ENCODE measurements at regions not wholly inside any gene's neighbourhood (a gene's known extent, or its start where the extent isn't known, plus 50 kb on each side); places are given as distances from the start of the nearest gene placed in this dataset.

GRCh38 chr13:22422712-22423111 lies 751.8 kb downstream of the FGF9 start:
- no peak for DNase-seq
- H3K9me3 ChIP-seq: no peaks in the 10 kb centered on the region
- H3K4me3 ChIP-seq: no peak overlapping the region
- no peak for TF ChIP-seq POLR2A (IDR thresholded peaks at IDR 0.05)
- TF ChIP-seq CTCF (IDR thresholded peaks at IDR 0.05): no peak
- H3K27ac ChIP-seq: no peak overlapping the region
- H3K4me1 ChIP-seq: no peaks in the 10 kb centered on the region
- H3K36me3 ChIP-seq: no peaks in the 10 kb centered on the region
- H3K27me3 ChIP-seq: no peaks in the 10 kb centered on the region

- Histone ChIP-seq H3K27ac (no peak overlapping the region), H3K9me3 (no peaks in the 10 kb centered on the region), H3K4me3 (no peak overlapping the region), H3K27me3 (no peaks in the 10 kb centered on the region), H3K36me3 (no peaks in the 10 kb centered on the region), H3K4me1 (no peaks in the 10 kb centered on the region)
- no peak for TF ChIP-seq POLR2A (IDR thresholded peaks at IDR 0.05)
- TF ChIP-seq CTCF (IDR thresholded peaks at IDR 0.05): no peak
- no peak for DNase-seq
Measured at GRCh38 chr13:22423261-22423660, 752.4 kb downstream of the FGF9 start.

DNA sequence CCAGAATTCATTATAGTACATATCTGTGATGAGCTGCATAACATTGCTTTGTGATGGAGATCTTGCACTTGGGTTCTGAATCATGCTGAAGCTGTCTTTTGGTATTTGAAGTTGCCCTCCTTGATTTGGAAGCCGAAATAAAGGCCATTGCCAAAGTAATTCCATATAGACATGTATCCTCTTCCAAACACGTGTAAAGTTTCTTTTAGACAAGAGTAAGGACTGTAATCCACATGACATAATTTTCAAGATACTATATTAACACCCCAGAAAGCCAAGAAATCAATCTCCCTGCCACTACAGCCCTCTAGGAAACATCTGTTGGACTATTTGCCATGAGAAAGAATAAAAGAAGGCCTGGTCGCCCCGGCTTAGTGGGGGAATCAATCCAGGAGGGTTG lies 754.2 kb downstream of the FGF9 start:
- H3K27ac ChIP-seq: no peak overlapping the region
- no peaks in the 10 kb centered on the region for H3K9me3 ChIP-seq
- H3K4me1 ChIP-seq: no peaks in the 10 kb centered on the region
- H3K4me3 ChIP-seq: no peak overlapping the region
- H3K36me3 ChIP-seq: no peaks in the 10 kb centered on the region
- DNase-seq: no peak
- H3K27me3 ChIP-seq: no peaks in the 10 kb centered on the region
- TF ChIP-seq CTCF (IDR thresholded peaks at IDR 0.05): no peak
- TF ChIP-seq POLR2A (IDR thresholded peaks at IDR 0.05): no peak

DNA sequence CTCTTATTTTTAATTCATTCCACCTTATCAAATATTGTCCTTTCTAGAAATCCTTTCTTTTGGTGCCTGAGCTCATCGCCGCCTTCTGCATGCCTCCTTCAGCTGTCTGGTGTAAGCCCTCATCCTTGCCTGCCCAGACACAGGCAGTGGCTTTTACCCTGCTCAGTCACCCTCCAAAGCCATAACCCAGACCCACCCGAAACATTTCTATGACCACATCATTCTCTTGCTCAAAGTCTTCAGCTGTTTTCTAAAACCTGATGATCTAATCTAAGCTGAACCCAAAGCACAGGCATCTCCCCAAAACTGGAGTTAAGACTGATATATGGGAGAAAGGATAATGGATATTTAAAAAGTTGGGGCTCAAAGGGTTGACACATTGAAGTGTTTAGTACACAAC lies 753.7 kb upstream of the SGCG start:
- no peaks in the 10 kb centered on the region for H3K9me3 ChIP-seq
- TF ChIP-seq POLR2A (IDR thresholded peaks at IDR 0.05) (no peak), CTCF (IDR thresholded peaks at IDR 0.05) (no peak)
- no peaks in the 10 kb centered on the region for H3K36me3 ChIP-seq
- DNase-seq: no peak
- peaks cover 0 to 3% (median 0%) of the 10 kb centered on the region in 4 donors for H3K4me1 ChIP-seq
- no peak overlapping the region for H3K4me3 ChIP-seq
- no peaks in the 10 kb centered on the region for H3K27me3 ChIP-seq
- no peak overlapping the region for H3K27ac ChIP-seq

DNA sequence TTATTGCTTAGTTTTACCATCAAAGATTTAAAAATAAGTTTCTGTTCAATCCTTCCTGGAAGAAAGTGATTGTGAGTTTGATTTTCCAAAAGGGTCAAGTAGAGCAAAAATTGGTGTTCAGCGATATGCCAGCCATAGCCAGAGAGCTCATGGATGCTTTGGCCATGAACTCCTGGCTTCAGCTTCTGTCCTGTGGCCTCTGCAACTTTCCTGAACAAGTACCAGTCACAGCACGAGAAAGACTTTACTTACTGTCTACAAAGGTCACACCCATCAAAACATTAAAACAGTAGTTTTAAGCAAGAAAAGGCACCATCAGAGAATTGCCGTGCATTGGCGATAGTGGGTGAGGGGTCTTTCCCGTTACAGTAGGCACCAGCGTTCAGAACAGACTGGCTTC lies 753.0 kb upstream of the SGCG start:
- no peak for DNase-seq
- no peak overlapping the region for H3K4me3 ChIP-seq
- H3K9me3 ChIP-seq: no peaks in the 10 kb centered on the region
- no peaks in the 10 kb centered on the region for H3K36me3 ChIP-seq
- TF ChIP-seq CTCF (IDR thresholded peaks at IDR 0.05) (no peak), POLR2A (IDR thresholded peaks at IDR 0.05) (no peak)
- no peak overlapping the region for H3K27ac ChIP-seq
- no peaks in the 10 kb centered on the region for H3K27me3 ChIP-seq
- peaks cover 0 to 3% (median 0%) of the 10 kb centered on the region in 4 donors for H3K4me1 ChIP-seq

DNA sequence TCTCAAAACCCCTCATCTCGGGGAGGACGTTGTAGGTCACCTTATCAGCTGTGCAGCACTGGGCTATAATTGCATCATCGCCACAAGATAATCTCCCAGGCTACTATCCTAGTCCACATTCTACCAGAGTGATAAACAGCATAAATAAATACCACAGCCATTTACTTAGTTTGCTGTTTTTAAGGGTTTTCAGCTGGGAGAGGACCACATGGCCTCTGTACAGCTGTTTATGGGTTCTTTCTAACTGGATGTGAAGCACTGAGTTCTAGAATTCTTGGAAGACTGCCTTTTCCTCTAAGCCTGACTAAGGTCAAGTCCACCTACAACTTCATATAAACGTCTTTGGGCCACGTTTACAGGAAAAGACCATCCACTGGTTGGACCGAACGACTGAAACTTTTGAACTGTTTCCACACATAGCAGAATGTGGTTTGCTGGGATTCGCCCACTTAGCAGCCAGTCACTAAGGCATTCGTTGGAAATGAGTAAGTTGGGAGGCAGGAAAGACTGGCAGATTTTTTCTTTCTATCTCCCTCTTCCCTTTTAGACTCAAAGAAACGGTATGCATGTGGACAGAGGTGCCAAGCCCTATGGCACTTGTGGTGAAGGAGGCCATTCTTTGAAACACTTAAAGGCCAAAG lies 752.5 kb upstream of the SGCG start:
- Histone ChIP-seq H3K9me3 (no peaks in the 10 kb centered on the region), H3K4me3 (no peak overlapping the region), H3K27ac (no peak overlapping the region), H3K36me3 (no peaks in the 10 kb centered on the region), H3K27me3 (no peaks in the 10 kb centered on the region), H3K4me1 (peaks cover 0 to 3% (median 0%) of the 10 kb centered on the region in 4 donors)
- TF ChIP-seq CTCF (IDR thresholded peaks at IDR 0.05) (no peak), POLR2A (IDR thresholded peaks at IDR 0.05) (no peak)
- no peak for DNase-seq
